ENCODE measurements at regions not wholly inside any gene's neighbourhood (a gene's known extent, or its start where the extent isn't known, plus 50 kb on each side); places are given as distances from the start of the nearest gene placed in this dataset.

GRCh38 chr11:93080146-93080759 is 110.8 kb downstream of the MTNR1B start:
- Histone ChIP-seq H4K20me1 (ENCODE audit: insufficient read depth, low read length) (no peaks in the 10 kb centered on the region), H3K79me2 (ENCODE audit: insufficient read depth, low read length) (no peaks in the 10 kb centered on the region), H3K36me3 (replicated peaks in 1 of 2; ENCODE audit: control insufficient read depth in 1 of 2, insufficient read depth in 2 of 2, low read length in 2 of 2) (no peaks in the 10 kb centered on the region), H3K27me3 (ENCODE audit: control insufficient read depth in 2 of 2, insufficient read depth in 2 of 2, low read length in 2 of 2) (peaks cover 3 to 19% of the 10 kb centered on the region in 2 donors), H3K4me1 (ENCODE audit: control insufficient read depth in 1 of 2, insufficient read depth in 2 of 2, low read length in 2 of 2) (peaks cover under 1 to 9% of the 10 kb centered on the region in 2 donors), H3K4me3 (replicated peaks in 1 of 3; ENCODE audit: low read depth in 2 of 3, low read length in 3 of 3) (no peak overlapping the region), H3K9me3 (replicated peaks in 1 of 2; ENCODE audit: control insufficient read depth in 1 of 2, insufficient read depth in 1 of 2, low read length in 2 of 2) (no peaks in the 10 kb centered on the region), H3K9ac (ENCODE audit: insufficient read depth, low read length, poor library complexity, severe bottlenecking) (no peak overlapping the region), H3K4me2 (replicated peaks; ENCODE audit: extremely low read depth, low read length, poor library complexity, severe bottlenecking) (no peak overlapping the region), H3K27ac (ENCODE audit: low read depth in 1 of 2, low read length in 2 of 2) (no peak overlapping the region), H2AFZ (ENCODE audit: insufficient read depth, low read depth, low read length, poor library complexity, severe bottlenecking) (no peak overlapping the region)
- H3K4me3 Mint-ChIP-seq: no peak overlapping the region
- H3K27ac Mint-ChIP-seq: no peak overlapping the region
- H3K4me1 Mint-ChIP-seq: peaks cover 11% of the 10 kb centered on the region
- TF ChIP-seq CTCF (IDR thresholded peaks at IDR 0.05): no peak
- DNase-seq: no peak
- H3K36me3 Mint-ChIP-seq: no peaks in the 10 kb centered on the region
- peaks cover 0 to 3% (median 2%) of the 10 kb centered on the region in 7 donors for H3K9me3 Mint-ChIP-seq
- peaks cover 2 to 13% (median 6%) of the 10 kb centered on the region in 3 donors for H3K27me3 Mint-ChIP-seq (ENCODE audit: low read depth in 3 of 3)
- WGBS (ENCODE audit: insufficient coverage): 77% methylated on average over 5 of the region's 6 CpGs
- intact Hi-C loops (cut with micrococcal nuclease): no loop called here

- Histone ChIP-seq H2AFZ (ENCODE audit: insufficient read depth, low read depth, low read length, poor library complexity, severe bottlenecking) (no peak overlapping the region), H3K4me3 (replicated peaks in 1 of 3; ENCODE audit: low read depth in 2 of 3, low read length in 3 of 3) (no peak overlapping the region), H3K27me3 (ENCODE audit: control insufficient read depth in 2 of 2, insufficient read depth in 2 of 2, low read length in 2 of 2) (peaks cover 3 to 17% of the 10 kb centered on the region in 2 donors), H3K4me2 (replicated peaks; ENCODE audit: extremely low read depth, low read length, poor library complexity, severe bottlenecking) (no peak overlapping the region), H3K79me2 (ENCODE audit: insufficient read depth, low read length) (no peaks in the 10 kb centered on the region), H3K27ac (ENCODE audit: low read depth in 1 of 2, low read length in 2 of 2) (no peak overlapping the region), H3K36me3 (replicated peaks in 1 of 2; ENCODE audit: control insufficient read depth in 1 of 2, insufficient read depth in 2 of 2, low read length in 2 of 2) (no peaks in the 10 kb centered on the region), H3K9me3 (replicated peaks in 1 of 2; ENCODE audit: control insufficient read depth in 1 of 2, insufficient read depth in 1 of 2, low read length in 2 of 2) (no peaks in the 10 kb centered on the region), H4K20me1 (ENCODE audit: insufficient read depth, low read length) (no peaks in the 10 kb centered on the region), H3K4me1 (ENCODE audit: control insufficient read depth in 1 of 2, insufficient read depth in 2 of 2, low read length in 2 of 2) (peaks cover 6 to 22% of the 10 kb centered on the region in 2 donors), H3K9ac (ENCODE audit: insufficient read depth, low read length, poor library complexity, severe bottlenecking) (no peak overlapping the region)
- Mint-ChIP-seq H3K4me1 (peaks cover 22% of the 10 kb centered on the region), H3K27ac (no peak overlapping the region), H3K36me3 (no peaks in the 10 kb centered on the region), H3K27me3 (ENCODE audit: low read depth in 3 of 3) (peaks cover 2 to 13% (median 6%) of the 10 kb centered on the region in 3 donors), H3K4me3 (no peak overlapping the region), H3K9me3 (peaks cover 0 to 3% (median 0%) of the 10 kb centered on the region in 7 donors)
- intact Hi-C loops (cut with micrococcal nuclease): no loop called here
- TF ChIP-seq CTCF (IDR thresholded peaks at IDR 0.05): no peak
- DNase-seq: no peak
- 64% methylated on average over 1 of the region's 1 CpG for WGBS (ENCODE audit: insufficient coverage)
Measured at GRCh38 chr11:93081694-93082093, 112.2 kb downstream of the MTNR1B start.
